MM.1S (cell line): ENCODE measurements at regions not wholly inside any gene's neighbourhood (a gene's known extent, or its start where the extent isn't known, plus 50 kb on each side); places are given as distances from the start of the nearest gene placed in this dataset.

ENCODE experiments used
- DNase-seq: peaks from one replicate; pipeline ENCODE4 v3.0.0-alpha.2; 2015
- H2AFZ ChIP-seq: fragments of 300-600 bp; sonication (generic); 2 replicates; pipeline ENCODE4 v1.6.0; 2016; ENCODE audit warnings: antibody characterized with exemption, low read length
- H3F3A ChIP-seq: fragments of 300-600 bp; sonication (generic); 2 replicates; pipeline ENCODE4 v1.6.1; 2016; ENCODE audit warnings: mild to moderate bottlenecking, antibody characterized with exemption, low read length, moderate library complexity, mixed read lengths; ENCODE audit not compliant: insufficient read depth
- H3K27ac ChIP-seq: fragments of 300-600 bp; sonication (generic); 2 replicates; pipeline ENCODE4 v1.5.1; 2016; ENCODE audit warnings: mild to moderate bottlenecking, low read length
- H3K27me3 ChIP-seq: fragments of 300-600 bp; sonication (generic); replicated peaks from 2 replicates; pipeline ENCODE4 v1.6.0; 2016; ENCODE audit warnings: low read length; ENCODE audit not compliant: insufficient read depth
- H3K36me3 ChIP-seq: fragments of 300-600 bp; sonication (generic); replicated peaks from 2 replicates; pipeline ENCODE4 v1.6.1; 2016; ENCODE audit warnings: mild to moderate bottlenecking, low read length, mixed read lengths; ENCODE audit not compliant: insufficient read depth
- H3K4me1 ChIP-seq: fragments of 300-600 bp; sonication (generic); 2 replicates; pipeline ENCODE4 v1.6.1; 2016; ENCODE audit warnings: low read length, mixed read lengths
- H3K4me2 ChIP-seq: fragments of 300-600 bp; sonication (generic); 2 replicates; pipeline ENCODE4 v1.6.0; 2016; ENCODE audit warnings: low read depth, low read length
- H3K4me3 ChIP-seq: fragments of 300-600 bp; sonication (generic); 2 replicates; pipeline ENCODE4 v1.5.1; 2016; ENCODE audit warnings: low read length, mixed read lengths
- H3K79me2 ChIP-seq: fragments of 300-600 bp; sonication (generic); 2 replicates; pipeline ENCODE4 v1.6.1; 2016; ENCODE audit warnings: mixed run types, low read length, mixed read lengths
- H3K9ac ChIP-seq: fragments of 300-600 bp; sonication (generic); 2 replicates; pipeline ENCODE4 v1.6.1; 2016; ENCODE audit warnings: low read length, mixed read lengths
- H3K9me2 ChIP-seq: fragments of 300-600 bp; sonication (generic); replicated peaks from 2 replicates; pipeline ENCODE4 v1.6.1; 2016; ENCODE audit warnings: mild to moderate bottlenecking, low read length, mixed read lengths; ENCODE audit not compliant: insufficient read depth
- H3K9me3 ChIP-seq: fragments of 300-600 bp; sonication (generic); replicated peaks from 2 replicates; pipeline ENCODE4 v1.6.1; 2016; ENCODE audit warnings: mild to moderate bottlenecking, low read length, mixed read lengths; ENCODE audit not compliant: insufficient read depth
- H4K20me1 ChIP-seq: fragments of 300-600 bp; sonication (generic); 2 replicates; pipeline ENCODE4 v1.6.1; 2016; ENCODE audit warnings: mild to moderate bottlenecking, low read length, moderate library complexity, mixed read lengths; ENCODE audit not compliant: insufficient read depth
- EZH2 ChIP-seq: fragments of 300-600 bp; sonication (generic); optimal IDR thresholded peaks from 2 replicates; pipeline ENCODE3; 2017; ENCODE audit warnings: low read depth, mild to moderate bottlenecking, antibody characterized with exemption, low read length, mixed read lengths
- EZH2phosphoT487 ChIP-seq: fragments of 300-600 bp; sonication (generic); IDR thresholded peaks from 2 replicates; pipeline ENCODE4 v1.6.1; 2018; ENCODE audit warnings: antibody characterized with exemption, low read length
- TF ChIP-seq, protein P1 (sequence below): fragments of 300-600 bp; sonication (generic); IDR thresholded peaks from 2 replicates; pipeline ENCODE4 v1.5.1; 2016; ENCODE audit warnings: antibody characterized with exemption, low read length, mixed read lengths

DNA sequence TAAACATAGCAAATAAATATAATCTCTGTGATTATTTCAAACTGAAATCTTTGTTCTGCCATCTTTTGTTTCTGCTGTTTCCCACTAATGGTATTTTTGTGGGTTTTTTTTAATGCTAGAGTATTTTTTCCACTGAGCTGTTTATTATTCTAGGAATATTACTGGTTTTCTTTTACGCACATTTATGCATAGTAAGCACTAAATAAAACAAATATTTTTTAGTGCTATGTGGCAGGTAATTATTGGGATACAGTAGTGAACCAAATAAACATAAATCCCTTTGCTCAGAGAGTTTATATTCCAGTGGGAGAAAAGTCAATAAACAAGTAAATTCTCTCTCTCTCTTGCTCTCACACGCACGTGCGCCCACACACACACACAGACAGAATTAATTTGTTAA lies 397.4 kb downstream of the PRDM5 start:
- DNase-seq, result no peak
- Histone ChIP-seq H3K36me3 (no peaks in the 10 kb centered on the region), H3K9me2 (no peaks in the 10 kb centered on the region), H3K9me3 (no peaks in the 10 kb centered on the region), H3K9ac (no peak overlapping the region), H3F3A (no peaks in the 10 kb centered on the region), H3K27me3 (no peaks in the 10 kb centered on the region), H3K4me1 (no peaks in the 10 kb centered on the region), H3K79me2 (no peaks in the 10 kb centered on the region), H4K20me1 (no peaks in the 10 kb centered on the region), H2AFZ (no peak overlapping the region), H3K4me3 (no peak overlapping the region), H3K4me2 (no peak overlapping the region), H3K27ac (no peak overlapping the region)
- TF ChIP-seq EZH2 (no peak), EZH2phosphoT487 (no peak)
- TF ChIP-seq, protein P1, sequence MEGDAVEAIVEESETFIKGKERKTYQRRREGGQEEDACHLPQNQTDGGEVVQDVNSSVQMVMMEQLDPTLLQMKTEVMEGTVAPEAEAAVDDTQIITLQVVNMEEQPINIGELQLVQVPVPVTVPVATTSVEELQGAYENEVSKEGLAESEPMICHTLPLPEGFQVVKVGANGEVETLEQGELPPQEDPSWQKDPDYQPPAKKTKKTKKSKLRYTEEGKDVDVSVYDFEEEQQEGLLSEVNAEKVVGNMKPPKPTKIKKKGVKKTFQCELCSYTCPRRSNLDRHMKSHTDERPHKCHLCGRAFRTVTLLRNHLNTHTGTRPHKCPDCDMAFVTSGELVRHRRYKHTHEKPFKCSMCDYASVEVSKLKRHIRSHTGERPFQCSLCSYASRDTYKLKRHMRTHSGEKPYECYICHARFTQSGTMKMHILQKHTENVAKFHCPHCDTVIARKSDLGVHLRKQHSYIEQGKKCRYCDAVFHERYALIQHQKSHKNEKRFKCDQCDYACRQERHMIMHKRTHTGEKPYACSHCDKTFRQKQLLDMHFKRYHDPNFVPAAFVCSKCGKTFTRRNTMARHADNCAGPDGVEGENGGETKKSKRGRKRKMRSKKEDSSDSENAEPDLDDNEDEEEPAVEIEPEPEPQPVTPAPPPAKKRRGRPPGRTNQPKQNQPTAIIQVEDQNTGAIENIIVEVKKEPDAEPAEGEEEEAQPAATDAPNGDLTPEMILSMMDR, result no peak

DNA sequence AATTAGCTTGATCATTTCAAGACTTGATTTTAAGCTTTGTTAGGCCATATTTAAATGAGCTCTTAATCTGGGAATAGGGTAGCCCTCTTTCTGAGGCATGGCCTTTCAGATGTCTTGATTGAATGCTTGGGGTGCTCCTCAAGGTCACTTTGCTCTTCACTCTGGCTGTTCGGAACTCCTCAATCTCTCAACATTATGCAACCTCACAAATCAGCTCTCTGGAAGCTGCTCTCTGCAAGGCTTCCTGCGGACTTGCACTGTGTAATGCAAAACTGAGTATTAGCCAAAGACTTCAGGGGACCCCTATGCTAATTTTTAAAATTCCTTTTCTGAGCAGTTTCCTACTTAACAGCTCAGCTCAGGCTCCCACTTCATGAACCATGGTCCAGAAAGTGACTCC lies 398.3 kb downstream of the PRDM5 start:
- TF ChIP-seq, protein P1, result no peak
- TF ChIP-seq EZH2phosphoT487, result no peak
- TF ChIP-seq EZH2, result no peak
- no peaks in the 10 kb centered on the region for H3F3A ChIP-seq
- no peak overlapping the region for H3K27ac ChIP-seq
- H3K27me3 ChIP-seq, result no peaks in the 10 kb centered on the region
- no peak overlapping the region for H2AFZ ChIP-seq
- H3K9me3 ChIP-seq, result no peaks in the 10 kb centered on the region
- H3K79me2 ChIP-seq, result no peaks in the 10 kb centered on the region
- no peaks in the 10 kb centered on the region for H4K20me1 ChIP-seq
- no peak for DNase-seq
- H3K9me2 ChIP-seq, result no peaks in the 10 kb centered on the region
- H3K4me3 ChIP-seq, result no peak overlapping the region
- H3K4me1 ChIP-seq, result no peaks in the 10 kb centered on the region
- no peak overlapping the region for H3K4me2 ChIP-seq
- H3K36me3 ChIP-seq, result no peaks in the 10 kb centered on the region
- H3K9ac ChIP-seq, result no peak overlapping the region

DNA sequence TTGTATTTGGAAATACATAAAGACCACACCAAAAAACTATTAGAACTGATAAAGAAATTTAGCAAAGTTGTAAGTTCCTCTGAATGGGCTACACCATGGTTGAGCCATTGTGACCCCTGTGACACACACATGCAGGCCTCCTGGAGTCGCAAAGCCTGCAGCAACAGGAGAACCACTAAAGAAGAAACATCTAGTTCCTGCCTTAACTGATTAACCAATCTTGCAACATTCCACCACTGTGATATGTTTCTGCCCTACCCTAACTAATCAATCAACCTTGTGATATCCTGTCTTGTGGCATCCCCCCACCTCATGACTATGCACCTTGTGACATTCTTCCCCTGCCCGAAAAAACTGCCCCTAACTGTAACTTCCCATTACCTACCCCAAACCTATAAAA lies 401.8 kb downstream of the PRDM5 start:
- Histone ChIP-seq H2AFZ (no peak overlapping the region), H3K27me3 (no peaks in the 10 kb centered on the region), H3K36me3 (no peaks in the 10 kb centered on the region), H3K27ac (no peak overlapping the region), H3K79me2 (no peaks in the 10 kb centered on the region), H3K9me2 (no peaks in the 10 kb centered on the region), H3K4me3 (no peak overlapping the region), H4K20me1 (no peaks in the 10 kb centered on the region), H3K4me1 (no peaks in the 10 kb centered on the region), H3K4me2 (no peak overlapping the region), H3K9me3 (no peaks in the 10 kb centered on the region), H3K9ac (no peak overlapping the region), H3F3A (no peaks in the 10 kb centered on the region)
- no peak for TF ChIP-seq EZH2
- TF ChIP-seq, protein P1, result no peak
- TF ChIP-seq EZH2phosphoT487, result no peak
- no peak for DNase-seq
